HCT116 (cell line): ENCODE measurements at regions not wholly inside any gene's neighbourhood (a gene's known extent, or its start where the extent isn't known, plus 50 kb on each side); places are given as distances from the start of the nearest gene placed in this dataset.

ENCODE experiments used
- ATAC-seq: fragments of 200-7000 bp; cut with Tn5 transposase; 2 replicates; pipeline ENCODE4 v1.9.1; 2020; ENCODE audit warnings: mild to moderate bottlenecking, moderate library complexity
- BruUV-seq: library from RNA; stranded (reverse); fragments of 400-500 nt; replicated peaks from 2 replicates; lab custom pipeline; 2021; lab: Mats Ljungman, UMichigan
- CTCF ChIA-PET: fragments of 300-600 bp; sonication (Branson Sonifier 250); formaldehyde crosslinking; loops from one replicate; lab custom pipeline; 2021; ENCODE audit warnings: antibody characterized with exemption; lab: Charles Lee
- POLR2A ChIA-PET: fragments of 300-600, 350-600 bp; sonication (Branson Sonifier 250); formaldehyde crosslinking; loops from one replicate; lab custom pipeline; 2021; ENCODE audit warnings: antibody characterized with exemption; lab: Charles Lee
- RAD21 ChIA-PET, 2 experiments: fragments of 300-600 bp; sonication (Branson Sonifier 250); formaldehyde crosslinking; loops; one replicate each; lab custom pipeline; 2023; ENCODE audit warnings: low total read pairs in 2 of 2; ENCODE audit not compliant: uncharacterized antibody in 2 of 2, unreplicated experiment in 2 of 2, low non-redundant PET in 1 of 2; lab: Charles Lee
- DNase-seq: peaks from one replicate; pipeline ENCODE4 v3.0.0-alpha.2; 2010; ENCODE audit warnings: low read depth, low spot score
- H2AFZ ChIP-seq: fragments of 200-600 bp; shearing (Covaris generic), sonication (generic); 2 replicates; pipeline ENCODE4 v1.6.1; 2017; ENCODE audit warnings: low read depth, mixed run types, mixed read lengths, antibody characterized with exemption, low read length; ENCODE audit not compliant: poor library complexity, severe bottlenecking
- H3K27ac ChIP-seq: 2 replicates; pipeline ENCODE4 v1.5.1; 2012; ENCODE audit warnings: low read depth, low read length
- H3K27me3 ChIP-seq: fragments of 200-600 bp; sonication (generic); 2 replicates; pipeline ENCODE4 v1.6.1; 2016; ENCODE audit warnings: mixed run types, low read length, mixed read lengths; ENCODE audit not compliant: insufficient read depth
- H3K36me3 ChIP-seq, 2 experiments: fragments of 200-500 bp in 1 of 2; fragments of 200-600 bp in 1 of 2; sonication (Bioruptor generic) in 1 of 2; sonication (generic) in 1 of 2; 2 replicates each; pipeline versions ENCODE4 v1.5.1 to v1.6.1; 2014 to 2016; ENCODE audit warnings: low read length in 2 of 2, inconsistent platforms in 1 of 2, mixed read lengths in 1 of 2, mixed run types in 1 of 2; ENCODE audit not compliant: insufficient read depth in 2 of 2, control insufficient read depth in 1 of 2
- H3K4me1 ChIP-seq, 2 experiments: fragments of 200-600 bp in 1 of 2; sonication (generic) in 1 of 2; 2 replicates each; pipeline versions ENCODE4 v1.5.1 to v1.6.1; 2012 to 2017; ENCODE audit warnings: low read length in 2 of 2, inconsistent platforms in 1 of 2, mild to moderate bottlenecking in 1 of 2, mixed read lengths in 1 of 2, mixed run types in 1 of 2, moderate library complexity in 1 of 2; ENCODE audit not compliant: insufficient read depth in 2 of 2, control insufficient read depth in 1 of 2
- H3K4me2 ChIP-seq: fragments of 200-600 bp; sonication (generic); 2 replicates; pipeline ENCODE4 v1.6.1; 2017; ENCODE audit warnings: mixed run types, low read length, mixed read lengths
- H3K4me3 ChIP-seq, 2 experiments: fragments of 200-600 bp in 1 of 2; sonication (generic) in 1 of 2; replicated peaks in 1 of 2; 2 replicates each; pipeline ENCODE4 v1.5.1; 2011 to 2016; ENCODE audit warnings: low read length in 2 of 2, control low read depth in 1 of 2, low read depth in 1 of 2, mild to moderate bottlenecking in 1 of 2, mixed read lengths in 1 of 2, mixed run types in 1 of 2
- H3K79me2 ChIP-seq: fragments of 200-600 bp; sonication (generic); 2 replicates; pipeline ENCODE4 v1.6.1; 2017; ENCODE audit warnings: mild to moderate bottlenecking, mixed run types, low read length, moderate library complexity, mixed read lengths; ENCODE audit not compliant: insufficient read depth
- H3K9ac ChIP-seq: fragments of 200-600 bp; sonication (generic); 2 replicates; pipeline ENCODE4 v1.6.1; 2016; ENCODE audit warnings: low read length, mixed read lengths
- H3K9me2 ChIP-seq: fragments of 200-600 bp; sonication (generic), shearing (Covaris generic); 2 replicates; pipeline ENCODE4 v1.6.1; 2017; ENCODE audit warnings: mixed run types, mild to moderate bottlenecking, moderate library complexity; ENCODE audit not compliant: insufficient read depth
- H3K9me3 ChIP-seq, 2 experiments: fragments of 200-500 bp in 1 of 2; fragments of 200-600 bp in 1 of 2; sonication (Bioruptor generic) in 1 of 2; sonication (generic) in 1 of 2; 2 replicates each; pipeline ENCODE4 v1.6.1; 2014 to 2017; ENCODE audit warnings: low read length in 2 of 2, mixed read lengths in 2 of 2, inconsistent platforms in 1 of 2, low read depth in 1 of 2, mild to moderate bottlenecking in 1 of 2, mixed run types in 1 of 2, moderate library complexity in 1 of 2; ENCODE audit not compliant: control insufficient read depth in 1 of 2, insufficient read depth in 1 of 2
- H4K20me1 ChIP-seq: fragments of 200-600 bp; sonication (generic), shearing (Covaris generic); 2 replicates; pipeline ENCODE4 v1.6.1; 2017; ENCODE audit warnings: mixed run types, mild to moderate bottlenecking, moderate library complexity; ENCODE audit not compliant: insufficient read depth
- CBX3 ChIP-seq: IDR thresholded peaks from 2 replicates; pipeline ENCODE4 v1.6.1; 2012; ENCODE audit warnings: low read depth
- EGR1 ChIP-seq: IDR thresholded peaks from 2 replicates; pipeline ENCODE4 v1.6.1; 2012; ENCODE audit warnings: low read depth
- ELF1 ChIP-seq: IDR thresholded peaks from 2 replicates; pipeline ENCODE4 v1.6.1; 2012; ENCODE audit warnings: low read depth, borderline replicate concordance
- EZH2 ChIP-seq: fragments of 200-600 bp; sonication (generic); IDR thresholded peaks from 2 replicates; pipeline ENCODE4 v1.6.1; 2017; ENCODE audit warnings: antibody characterized with exemption, mixed run types
- EZH2phosphoT487 ChIP-seq: fragments of 200-600 bp; IDR thresholded peaks from 2 replicates; pipeline ENCODE4 v1.6.1; 2018; ENCODE audit warnings: antibody characterized with exemption, borderline replicate concordance
- FOSL1 ChIP-seq: IDR thresholded peaks from 2 replicates; pipeline ENCODE4 v1.6.1; 2012; ENCODE audit warnings: low read depth
- JUND ChIP-seq: IDR thresholded peaks from 2 replicates; pipeline ENCODE4 v1.6.1; 2012
- POLR2A ChIP-seq: IDR thresholded peaks from 2 replicates; pipeline ENCODE4 v1.7.0; 2011; ENCODE audit warnings: borderline replicate concordance; ENCODE audit not compliant: insufficient read depth, insufficient read length; ENCODE audit errors: extremely low read depth
- POLR2AphosphoS5 ChIP-seq: IDR thresholded peaks from 2 replicates; pipeline ENCODE4 v1.6.1; 2011; ENCODE audit warnings: mild to moderate bottlenecking, low read depth, low read length, moderate library complexity
- RAD21 ChIP-seq: IDR thresholded peaks from 2 replicates; pipeline ENCODE4 v1.6.1; 2012; ENCODE audit warnings: low read depth, mild to moderate bottlenecking
- SIN3A ChIP-seq: IDR thresholded peaks from 2 replicates; pipeline ENCODE4 v1.6.1; 2012; ENCODE audit warnings: low read depth
- SP1 ChIP-seq: IDR thresholded peaks from 2 replicates; pipeline ENCODE4 v1.6.1; 2012; ENCODE audit warnings: low read depth
- TCF7L2 ChIP-seq: IDR thresholded peaks from 2 replicates; pipeline ENCODE4 v1.7.0; 2011; ENCODE audit warnings: borderline replicate concordance, inconsistent platforms; ENCODE audit not compliant: insufficient read depth, insufficient read length; ENCODE audit errors: extremely low read depth
- YY1 ChIP-seq: IDR thresholded peaks from 2 replicates; pipeline ENCODE4 v1.6.1; 2011; ENCODE audit warnings: low read length, low read depth, moderate library complexity, mild to moderate bottlenecking; ENCODE audit not compliant: insufficient replicate concordance; ENCODE audit errors: extremely low read depth
- ZFX ChIP-seq: fragments of 450-650 bp; IDR thresholded peaks from 2 replicates; pipeline ENCODE4 v1.6.1; 2017
- intact Hi-C: fragments of 100-400 bp; cut with micrococcal nuclease; formaldehyde crosslinking; loops from 2 replicates; pipeline ENCODE4 v1.10.0; 2022
- TF ChIP-seq, protein P1 (sequence below), 3 experiments: fragments of 200-600 bp in 1 of 3; sonication (generic) in 1 of 3; IDR thresholded peaks in 2 of 3; conservative IDR thresholded peaks in 1 of 3; 2 replicates each; pipeline ENCODE4 v1.5.1; 2012 to 2017; ENCODE audit warnings: low read depth in 2 of 3, low read length in 2 of 3, antibody characterized with exemption in 1 of 3, borderline replicate concordance in 1 of 3, control low read depth in 1 of 3, mild to moderate bottlenecking in 1 of 3, mixed read lengths in 1 of 3, mixed run types in 1 of 3, moderate library complexity in 1 of 3; ENCODE audit not compliant: insufficient read depth in 1 of 3
- TF ChIP-seq, protein P2 (sequence below): IDR thresholded peaks from 2 replicates; pipeline ENCODE4 v1.6.1; 2011; ENCODE audit warnings: mild to moderate bottlenecking, low read length, moderate library complexity; ENCODE audit not compliant: insufficient replicate concordance; ENCODE audit errors: extremely low read depth

- ATAC-seq (no peak), DNase-seq (no peak)
- Histone ChIP-seq H3K9ac (no peak overlapping the region), H4K20me1 (no peaks in the 10 kb centered on the region), H3K4me1 (no peaks in the 10 kb centered on the region), H3K79me2 (no peaks in the 10 kb centered on the region), H3K4me2 (no peak overlapping the region), H3K36me3 (no peaks in the 10 kb centered on the region)
- ChIA-PET POLR2A (no interaction called here), CTCF (no interaction called here), RAD21 (no interaction called here)
- no TSS peak for BruUV-seq
- TF ChIP-seq, protein P1, sequence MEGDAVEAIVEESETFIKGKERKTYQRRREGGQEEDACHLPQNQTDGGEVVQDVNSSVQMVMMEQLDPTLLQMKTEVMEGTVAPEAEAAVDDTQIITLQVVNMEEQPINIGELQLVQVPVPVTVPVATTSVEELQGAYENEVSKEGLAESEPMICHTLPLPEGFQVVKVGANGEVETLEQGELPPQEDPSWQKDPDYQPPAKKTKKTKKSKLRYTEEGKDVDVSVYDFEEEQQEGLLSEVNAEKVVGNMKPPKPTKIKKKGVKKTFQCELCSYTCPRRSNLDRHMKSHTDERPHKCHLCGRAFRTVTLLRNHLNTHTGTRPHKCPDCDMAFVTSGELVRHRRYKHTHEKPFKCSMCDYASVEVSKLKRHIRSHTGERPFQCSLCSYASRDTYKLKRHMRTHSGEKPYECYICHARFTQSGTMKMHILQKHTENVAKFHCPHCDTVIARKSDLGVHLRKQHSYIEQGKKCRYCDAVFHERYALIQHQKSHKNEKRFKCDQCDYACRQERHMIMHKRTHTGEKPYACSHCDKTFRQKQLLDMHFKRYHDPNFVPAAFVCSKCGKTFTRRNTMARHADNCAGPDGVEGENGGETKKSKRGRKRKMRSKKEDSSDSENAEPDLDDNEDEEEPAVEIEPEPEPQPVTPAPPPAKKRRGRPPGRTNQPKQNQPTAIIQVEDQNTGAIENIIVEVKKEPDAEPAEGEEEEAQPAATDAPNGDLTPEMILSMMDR (IDR thresholded peaks at IDR 0.05 in 2 of 3, conservative IDR thresholded peaks at IDR 0.05 in 1 of 3; ENCODE audit: borderline replicate concordance in 1 of 3, insufficient read depth in 1 of 3, low read depth in 2 of 3, low read length in 2 of 3): no peak
- no peak for TF ChIP-seq ZFX
- no peak for TF ChIP-seq CBX3
- TF ChIP-seq EZH2: no peak
- no peak for TF ChIP-seq YY1
- no peak for TF ChIP-seq SIN3A
- TF ChIP-seq, all 23 proteins: peak for 0
- Histone ChIP-seq H3K9me2 (no peaks in the 10 kb centered on the region), H3K4me3 (no peak overlapping the region), H2AFZ (no peak overlapping the region), H3K27ac (no peak overlapping the region), H3K9me3 (no peaks in the 10 kb centered on the region), H3K27me3 (0 out of 2 replicates have a peak, but pooled peaks cover 3% of the 10 kb centered on the region)
- intact Hi-C loops: no loop called here
These were observed 528.4 kb upstream of the PROK2 start for GRCh38 chr3:72313308-72313707.

DNA sequence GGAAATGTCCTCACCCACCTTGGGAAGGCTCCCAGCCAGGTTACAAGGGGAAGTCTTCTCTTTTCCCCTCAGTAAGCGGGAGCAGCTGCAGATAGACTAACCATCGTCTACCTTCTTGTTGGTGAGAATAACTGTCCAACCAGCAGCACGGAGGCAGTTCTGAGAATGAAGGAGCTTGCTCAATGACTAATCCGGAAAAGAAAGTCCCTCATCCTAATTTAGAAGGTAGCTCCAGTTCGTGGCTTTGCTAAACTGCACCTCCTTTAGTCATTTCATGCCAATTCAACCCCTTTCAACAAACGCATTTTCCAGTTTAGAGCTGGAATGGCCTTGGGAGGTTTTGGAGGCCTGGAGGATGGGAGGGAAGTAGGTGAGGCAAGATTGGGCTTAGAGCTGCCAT lies 527.4 kb upstream of the PROK2 start:
- ATAC-seq: no peak
- POLR2A ChIA-PET: no interaction called here
- no peak overlapping the region for H3K27ac ChIP-seq
- TF ChIP-seq EGR1 (no peak), RAD21 (no peak), EZH2phosphoT487 (no peak), ELF1 (no peak), TCF7L2 (no peak), POLR2AphosphoS5 (no peak), POLR2A (no peak), JUND (no peak), FOSL1 (no peak), SP1 (no peak)
- TF ChIP-seq, protein P2, sequence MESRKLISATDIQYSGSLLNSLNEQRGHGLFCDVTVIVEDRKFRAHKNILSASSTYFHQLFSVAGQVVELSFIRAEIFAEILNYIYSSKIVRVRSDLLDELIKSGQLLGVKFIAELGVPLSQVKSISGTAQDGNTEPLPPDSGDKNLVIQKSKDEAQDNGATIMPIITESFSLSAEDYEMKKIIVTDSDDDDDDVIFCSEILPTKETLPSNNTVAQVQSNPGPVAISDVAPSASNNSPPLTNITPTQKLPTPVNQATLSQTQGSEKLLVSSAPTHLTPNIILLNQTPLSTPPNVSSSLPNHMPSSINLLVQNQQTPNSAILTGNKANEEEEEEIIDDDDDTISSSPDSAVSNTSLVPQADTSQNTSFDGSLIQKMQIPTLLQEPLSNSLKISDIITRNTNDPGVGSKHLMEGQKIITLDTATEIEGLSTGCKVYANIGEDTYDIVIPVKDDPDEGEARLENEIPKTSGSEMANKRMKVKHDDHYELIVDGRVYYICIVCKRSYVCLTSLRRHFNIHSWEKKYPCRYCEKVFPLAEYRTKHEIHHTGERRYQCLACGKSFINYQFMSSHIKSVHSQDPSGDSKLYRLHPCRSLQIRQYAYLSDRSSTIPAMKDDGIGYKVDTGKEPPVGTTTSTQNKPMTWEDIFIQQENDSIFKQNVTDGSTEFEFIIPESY: no peak

More for the DNA sequence above, 527.4 kb upstream of the PROK2 start:
- H3K4me1 ChIP-seq: no peaks in the 10 kb centered on the region
- no peak overlapping the region for H3K4me2 ChIP-seq
- no peaks in the 10 kb centered on the region for H3K79me2 ChIP-seq
- intact Hi-C loops: no loop called here
- H2AFZ ChIP-seq: no peak overlapping the region
- DNase-seq: no peak
- H3K36me3 ChIP-seq: no peaks in the 10 kb centered on the region
- 0 out of 2 replicates have a peak, but pooled peaks cover 3% of the 10 kb centered on the region for H3K27me3 ChIP-seq
- ChIA-PET RAD21 (no interaction called here), CTCF (no interaction called here)
- no peak overlapping the region for H3K9ac ChIP-seq
- H4K20me1 ChIP-seq: no peaks in the 10 kb centered on the region
- no peak overlapping the region for H3K4me3 ChIP-seq
- no peaks in the 10 kb centered on the region for H3K9me3 ChIP-seq
- no peaks in the 10 kb centered on the region for H3K9me2 ChIP-seq
- no TSS peak for BruUV-seq
